Hepatocyte (in vitro differentiated cells): ENCODE measurements at regions not wholly inside any gene's neighbourhood (a gene's known extent, or its start where the extent isn't known, plus 50 kb on each side); places are given as distances from the start of the nearest gene placed in this dataset.
"Not testable (repeated sequence)": the region's sequence is repeated elsewhere in the genome, so short reads cannot be mapped to it uniquely, and the experiment has no call there.

ENCODE experiments used
- DNase-seq: peaks from one replicate; pipeline ENCODE4 v3.0.0-alpha.2; 2016; ENCODE audit warnings: low spot score
- H2AFZ ChIP-seq: fragments of 200-600 bp; sonication (generic); 2 replicates; pipeline ENCODE4 v1.6.0; 2016; ENCODE audit warnings: antibody characterized with exemption, mild to moderate bottlenecking
- H3K27ac ChIP-seq: fragments of 200-600 bp; sonication (generic); 2 replicates; pipeline ENCODE4 v1.5.1; 2016; ENCODE audit warnings: mild to moderate bottlenecking
- H3K27me3 ChIP-seq: fragments of 200-600 bp; sonication (generic); 2 replicates; pipeline ENCODE4 v1.6.1; 2016
- H3K36me3 ChIP-seq: fragments of 200-600 bp; sonication (generic); replicated peaks from 2 replicates; pipeline ENCODE4 v1.5.1; 2016; ENCODE audit warnings: low read depth; ENCODE audit not compliant: insufficient read depth
- H3K4me1 ChIP-seq: fragments of 200-600 bp; sonication (generic); 2 replicates; pipeline ENCODE4 v1.5.1; 2016; ENCODE audit warnings: mild to moderate bottlenecking, moderate library complexity; ENCODE audit not compliant: insufficient read depth
- H3K4me2 ChIP-seq: fragments of 200-600 bp; sonication (generic); 2 replicates; pipeline ENCODE4 v1.6.0; 2016
- H3K4me3 ChIP-seq: fragments of 200-600 bp; sonication (generic); 2 replicates; pipeline ENCODE4 v1.5.1; 2016; ENCODE audit warnings: mild to moderate bottlenecking
- H3K79me2 ChIP-seq: fragments of 200-600 bp; sonication (generic); 2 replicates; pipeline ENCODE4 v1.6.0; 2017; ENCODE audit warnings: mild to moderate bottlenecking
- H3K9me2 ChIP-seq: fragments of 200-600 bp; sonication (generic); replicated peaks from 2 replicates; pipeline ENCODE4 v1.6.0; 2017; ENCODE audit warnings: mild to moderate bottlenecking; ENCODE audit not compliant: insufficient read depth
- H3K9me3 ChIP-seq: fragments of 200-600 bp; sonication (generic); 2 replicates; pipeline ENCODE4 v1.5.1; 2016; ENCODE audit warnings: low read depth, mild to moderate bottlenecking
- H4K20me1 ChIP-seq: fragments of 200-600 bp; sonication (generic); 2 replicates; pipeline ENCODE4 v1.6.0; 2016; ENCODE audit warnings: mild to moderate bottlenecking; ENCODE audit not compliant: insufficient read depth, poor library complexity, severe bottlenecking
- CTCF ChIP-seq: fragments of 200-600 bp; sonication (generic); IDR thresholded peaks from 2 replicates; pipeline ENCODE4 v1.5.1; 2016; ENCODE audit warnings: antibody characterized with exemption, mild to moderate bottlenecking; ENCODE audit not compliant: poor library complexity
- EZH2 ChIP-seq: fragments of 200-600 bp; sonication (generic); IDR thresholded peaks from 2 replicates; pipeline ENCODE4 v1.6.1; 2016; ENCODE audit warnings: antibody characterized with exemption, mild to moderate bottlenecking, borderline replicate concordance
- EZH2phosphoT487 ChIP-seq: fragments of 200-600 bp; sonication (generic); IDR thresholded peaks from one replicate; pipeline ENCODE4 v1.6.1; 2018; ENCODE audit warnings: antibody characterized with exemption, mild to moderate bottlenecking, low read depth, moderate library complexity; ENCODE audit not compliant: unreplicated experiment, severe bottlenecking
- WGBS: methylation state at CpG from one replicate; pipeline ENCODE4 v1.1.6; 2016; ENCODE audit warnings: low lambda C conversion rate; ENCODE audit errors: missing lambda C conversion rate; 5-methylcytosine and 5-hydroxymethylcytosine counted together

DNA sequence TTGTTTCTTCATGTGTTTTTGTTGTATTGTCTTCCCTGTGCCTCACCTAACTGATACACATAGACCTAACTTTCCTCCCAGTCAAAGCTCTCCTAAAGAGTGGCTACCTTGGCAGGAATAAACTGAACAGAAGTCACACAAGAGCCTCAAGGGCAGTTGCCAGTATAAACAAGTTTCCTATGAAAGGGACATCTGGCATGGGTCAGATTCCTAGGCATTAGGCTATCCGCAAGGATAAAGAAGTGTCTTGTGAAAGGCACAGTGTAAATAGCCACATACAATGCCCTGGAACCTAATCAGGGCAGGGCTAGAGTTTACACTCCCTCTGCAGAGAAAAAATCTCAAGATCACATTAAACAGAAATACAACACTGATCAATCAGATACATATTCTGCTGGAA, 220.8 kb downstream of the SPANXN3 start:
- Histone ChIP-seq H3K27ac (no peak overlapping the region), H3K4me1 (no peaks in the 10 kb centered on the region), H3K9me3 (no peaks in the 10 kb centered on the region), H4K20me1 (no peaks in the 10 kb centered on the region), H3K4me2 (no peak overlapping the region), H3K27me3 (no peaks in the 10 kb centered on the region), H2AFZ (no peak overlapping the region), H3K79me2 (no peaks in the 10 kb centered on the region), H3K36me3 (no peaks in the 10 kb centered on the region), H3K9me2 (no peaks in the 10 kb centered on the region), H3K4me3 (no peak overlapping the region)
- no peak for TF ChIP-seq CTCF
- no peak for TF ChIP-seq EZH2phosphoT487
- TF ChIP-seq EZH2, result no peak
- DNase-seq, result no peak
- WGBS, result 75% methylated on average over 1 of the region's 1 CpG

- no peaks in the 10 kb centered on the region for H3K9me2 ChIP-seq
- H3K4me2 ChIP-seq, result no peak overlapping the region
- H3K27me3 ChIP-seq, result no peaks in the 10 kb centered on the region
- H3K79me2 ChIP-seq, result no peaks in the 10 kb centered on the region
- TF ChIP-seq EZH2phosphoT487 (no peak), EZH2 (no peak), CTCF (no peak)
- WGBS, result 45% methylated on average over 2 of the region's 2 CpGs
- H3K36me3 ChIP-seq, result no peaks in the 10 kb centered on the region
- DNase-seq, result no peak
- H3K9me3 ChIP-seq, result no peaks in the 10 kb centered on the region
- H4K20me1 ChIP-seq, result no peaks in the 10 kb centered on the region
- no peak overlapping the region for H3K27ac ChIP-seq
- no peak overlapping the region for H3K4me3 ChIP-seq
- H2AFZ ChIP-seq, result no peak overlapping the region
- H3K4me1 ChIP-seq, result no peaks in the 10 kb centered on the region
Observed at GRCh38 chrX:143287236-143287635, 230.0 kb downstream of the SPANXN3 start.

DNA sequence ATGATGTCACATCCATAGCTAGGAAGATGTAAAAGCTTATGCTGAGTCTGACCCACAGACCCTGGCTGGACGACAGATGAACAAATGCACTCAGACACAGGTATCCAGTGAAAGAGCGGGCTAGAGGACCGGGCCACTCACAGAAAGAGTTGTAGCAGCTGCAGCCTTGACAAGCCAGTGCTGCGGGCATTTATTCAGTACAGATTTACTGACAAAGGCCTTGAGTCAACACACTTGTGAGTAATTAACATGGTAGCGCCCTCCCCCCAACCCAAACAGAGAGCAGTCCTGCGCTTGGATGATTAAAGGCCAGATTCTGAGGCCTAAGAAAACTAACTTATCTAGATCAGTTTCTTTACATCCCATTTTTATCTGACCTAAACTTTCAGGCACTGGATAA, 244.6 kb downstream of the SPANXN4 start:
- Histone ChIP-seq H3K4me2 (no peak overlapping the region), H2AFZ (no peak overlapping the region), H3K79me2 (no peaks in the 10 kb centered on the region), H3K27ac (no peak overlapping the region), H3K27me3 (no peaks in the 10 kb centered on the region), H3K4me1 (no peaks in the 10 kb centered on the region), H3K9me2 (no peaks in the 10 kb centered on the region), H3K36me3 (no peaks in the 10 kb centered on the region), H3K4me3 (no peak overlapping the region), H3K9me3 (no peaks in the 10 kb centered on the region), H4K20me1 (no peaks in the 10 kb centered on the region)
- TF ChIP-seq EZH2 (no peak), CTCF (no peak), EZH2phosphoT487 (no peak)
- 68% methylated on average over 6 of the region's 6 CpGs for WGBS
- no peak for DNase-seq

DNA sequence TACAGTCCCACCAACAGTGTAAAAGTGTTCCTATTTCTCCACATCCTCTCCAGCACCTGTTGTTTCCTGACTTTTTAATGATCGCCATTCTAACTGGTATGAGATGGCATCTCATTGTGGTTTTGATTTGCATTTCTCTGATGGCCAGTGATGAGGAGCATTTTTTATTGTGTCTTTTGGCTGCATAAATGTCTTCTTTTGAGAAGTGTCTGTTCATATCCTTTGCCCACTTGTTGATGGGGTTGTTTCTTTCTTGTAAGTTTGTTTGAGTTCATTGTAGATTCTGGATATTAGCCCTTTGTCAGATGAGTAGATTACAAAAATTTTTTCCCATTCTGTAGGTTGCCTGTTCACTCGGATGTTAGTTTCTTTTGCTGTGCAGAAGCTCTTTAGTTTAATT, 218.9 kb downstream of the SPANXN4 start:
- not testable (repeated sequence) for DNase-seq, H3K4me2 ChIP-seq, H3K9me3 ChIP-seq, H3K27me3 ChIP-seq, H3K27ac ChIP-seq, H3K4me1 ChIP-seq, H2AFZ ChIP-seq, H3K9me2 ChIP-seq, H3K79me2 ChIP-seq, H4K20me1 ChIP-seq, H3K36me3 ChIP-seq, H3K4me3 ChIP-seq
- 73% methylated on average over 2 of the region's 2 CpGs for WGBS
